A549 (cell line): ENCODE measurements at regions not wholly inside any gene's neighbourhood (a gene's known extent, or its start where the extent isn't known, plus 50 kb on each side); places are given as distances from the start of the nearest gene placed in this dataset.

Experiments
- CBX8 ChIP-seq: fragments of 200-600 bp; sonication (generic); IDR thresholded peaks from 2 replicates; pipeline ENCODE4 v1.6.1; 2016
- CHD2 ChIP-seq: fragments of 150-350 bp; IDR thresholded peaks from 2 replicates; pipeline ENCODE4 v1.6.1; 2014; ENCODE audit warnings: low read length; ENCODE audit not compliant: partially characterized antibody
- GATA3 ChIP-seq: IDR thresholded peaks from 2 replicates; pipeline ENCODE4 v1.6.1; 2012; ENCODE audit warnings: borderline replicate concordance
- KDM5A ChIP-seq: fragments of 200-600 bp; sonication (generic); IDR thresholded peaks from 2 replicates; pipeline ENCODE4 v1.6.1; 2016; ENCODE audit warnings: antibody characterized with exemption, mild to moderate bottlenecking
- MAFK ChIP-seq: fragments of 450-650 bp; IDR thresholded peaks from 2 replicates; pipeline ENCODE4 v1.6.1; 2014; ENCODE audit not compliant: partially characterized antibody
- PBX3 ChIP-seq: IDR thresholded peaks from 2 replicates; pipeline ENCODE4 v1.6.1; 2012
- POLR2A ChIP-seq: IDR thresholded peaks from 2 replicates; pipeline ENCODE4 v1.6.1; 2012; ENCODE audit warnings: mild to moderate bottlenecking, low read length
- RAD21 ChIP-seq, 2 experiments: fragments of >200 bp in 1 of 2; sonication (Bioruptor Twin) in 1 of 2; formaldehyde crosslinking in 1 of 2; IDR thresholded peaks in 1 of 2; conservative IDR thresholded peaks in 1 of 2; 2 replicates in 1 of 2; 3 replicates in 1 of 2; pipeline ENCODE4 v1.6.1; 2012 to 2018; ENCODE audit warnings: inconsistent platforms in 1 of 2
- RARB ChIP-seq: fragments of 250-450 bp; sonication (Bioruptor Pico); IDR thresholded peaks from 2 replicates; pipeline ENCODE4 v1.8.0; 2021; ENCODE audit warnings: mild to moderate bottlenecking, moderate library complexity
- REST ChIP-seq: fragments of 200-600 bp; sonication (generic); IDR thresholded peaks from 2 replicates; pipeline ENCODE4 v1.6.1; 2016; ENCODE audit warnings: antibody characterized with exemption, mild to moderate bottlenecking, moderate library complexity
- TF ChIP-seq, protein P1 (sequence below): fragments of >200 bp; sonication (Bioruptor Twin); formaldehyde crosslinking; IDR thresholded peaks from 3 replicates; pipeline ENCODE4 v1.5.1; 2016
- TF ChIP-seq, protein P2 (sequence below): fragments of 150-350 bp; IDR thresholded peaks from 2 replicates; pipeline ENCODE4 v1.6.1; 2014; ENCODE audit warnings: low read depth, mild to moderate bottlenecking, low read length
- TF ChIP-seq, protein P3 (sequence below): IDR thresholded peaks from 2 replicates; pipeline ENCODE4 v1.6.1; 2012; ENCODE audit warnings: low read depth, borderline replicate concordance

DNA sequence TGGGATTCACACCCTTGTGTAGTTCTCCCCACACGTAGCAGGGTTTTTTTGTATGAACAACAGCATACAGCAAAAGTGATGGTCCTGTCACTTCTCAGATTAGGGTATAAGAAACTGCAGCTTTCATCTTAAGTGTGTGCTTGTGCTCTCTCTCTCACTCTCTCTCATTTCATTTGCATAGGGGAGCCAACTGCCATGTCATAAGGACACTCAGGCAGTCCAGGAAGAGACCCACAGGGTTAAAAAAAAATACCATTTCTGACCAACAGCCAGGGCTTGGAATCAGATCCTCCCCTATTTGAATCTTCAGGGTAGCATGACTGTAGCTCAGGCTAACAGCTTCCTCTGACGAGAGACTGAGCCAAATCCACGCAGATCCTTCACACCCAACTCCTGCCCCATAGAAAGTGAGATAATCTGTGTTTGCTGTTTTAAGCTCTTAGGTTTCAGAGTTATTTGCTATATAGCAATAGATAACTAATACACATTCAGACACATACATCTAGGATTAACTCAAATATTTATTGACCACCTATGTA, 331.2 kb downstream of the PAPSS1 start:
- no peak for TF ChIP-seq POLR2A
- no peak for TF ChIP-seq RAD21 (conservative IDR thresholded peaks at IDR 0.05 in 1 of 2, IDR thresholded peaks at IDR 0.05 in 1 of 2)
- TF ChIP-seq, protein P1, sequence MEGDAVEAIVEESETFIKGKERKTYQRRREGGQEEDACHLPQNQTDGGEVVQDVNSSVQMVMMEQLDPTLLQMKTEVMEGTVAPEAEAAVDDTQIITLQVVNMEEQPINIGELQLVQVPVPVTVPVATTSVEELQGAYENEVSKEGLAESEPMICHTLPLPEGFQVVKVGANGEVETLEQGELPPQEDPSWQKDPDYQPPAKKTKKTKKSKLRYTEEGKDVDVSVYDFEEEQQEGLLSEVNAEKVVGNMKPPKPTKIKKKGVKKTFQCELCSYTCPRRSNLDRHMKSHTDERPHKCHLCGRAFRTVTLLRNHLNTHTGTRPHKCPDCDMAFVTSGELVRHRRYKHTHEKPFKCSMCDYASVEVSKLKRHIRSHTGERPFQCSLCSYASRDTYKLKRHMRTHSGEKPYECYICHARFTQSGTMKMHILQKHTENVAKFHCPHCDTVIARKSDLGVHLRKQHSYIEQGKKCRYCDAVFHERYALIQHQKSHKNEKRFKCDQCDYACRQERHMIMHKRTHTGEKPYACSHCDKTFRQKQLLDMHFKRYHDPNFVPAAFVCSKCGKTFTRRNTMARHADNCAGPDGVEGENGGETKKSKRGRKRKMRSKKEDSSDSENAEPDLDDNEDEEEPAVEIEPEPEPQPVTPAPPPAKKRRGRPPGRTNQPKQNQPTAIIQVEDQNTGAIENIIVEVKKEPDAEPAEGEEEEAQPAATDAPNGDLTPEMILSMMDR, result no peak
- no peak for TF ChIP-seq CHD2
- TF ChIP-seq, protein P2, sequence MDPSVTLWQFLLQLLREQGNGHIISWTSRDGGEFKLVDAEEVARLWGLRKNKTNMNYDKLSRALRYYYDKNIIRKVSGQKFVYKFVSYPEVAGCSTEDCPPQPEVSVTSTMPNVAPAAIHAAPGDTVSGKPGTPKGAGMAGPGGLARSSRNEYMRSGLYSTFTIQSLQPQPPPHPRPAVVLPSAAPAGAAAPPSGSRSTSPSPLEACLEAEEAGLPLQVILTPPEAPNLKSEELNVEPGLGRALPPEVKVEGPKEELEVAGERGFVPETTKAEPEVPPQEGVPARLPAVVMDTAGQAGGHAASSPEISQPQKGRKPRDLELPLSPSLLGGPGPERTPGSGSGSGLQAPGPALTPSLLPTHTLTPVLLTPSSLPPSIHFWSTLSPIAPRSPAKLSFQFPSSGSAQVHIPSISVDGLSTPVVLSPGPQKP, result no peak
- no peak for TF ChIP-seq GATA3
- no peak for TF ChIP-seq REST
- TF ChIP-seq, protein P3, sequence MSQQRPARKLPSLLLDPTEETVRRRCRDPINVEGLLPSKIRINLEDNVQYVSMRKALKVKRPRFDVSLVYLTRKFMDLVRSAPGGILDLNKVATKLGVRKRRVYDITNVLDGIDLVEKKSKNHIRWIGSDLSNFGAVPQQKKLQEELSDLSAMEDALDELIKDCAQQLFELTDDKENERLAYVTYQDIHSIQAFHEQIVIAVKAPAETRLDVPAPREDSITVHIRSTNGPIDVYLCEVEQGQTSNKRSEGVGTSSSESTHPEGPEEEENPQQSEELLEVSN, result no peak
- TF ChIP-seq PBX3, result no peak
- no peak for TF ChIP-seq KDM5A
- TF ChIP-seq MAFK, result no peak
- no peak for TF ChIP-seq RARB (CRISPR knock-in tag)
- no peak for TF ChIP-seq CBX8
